Stimulated activated CD4-positive, alpha-beta T cell treated with anti-CD3 and anti-CD28 coated beads, Interleukin-12 subunit alpha, Interleukin-12 subunit beta, amount 100 ng/mL, for 4 hours (primary cell): ENCODE measurements at regions not wholly inside any gene's neighbourhood (a gene's known extent, or its start where the extent isn't known, plus 50 kb on each side); places are given as distances from the start of the nearest gene placed in this dataset.

Source experiments
- DNase-seq: peaks from one replicate; pipeline ENCODE4 v3.0.0-alpha.2; 2020

GRCh38 chr2:104568247-104568646 is 285.7 kb upstream of the POU3F3 start:
- DNase-seq, result no peak

DNA sequence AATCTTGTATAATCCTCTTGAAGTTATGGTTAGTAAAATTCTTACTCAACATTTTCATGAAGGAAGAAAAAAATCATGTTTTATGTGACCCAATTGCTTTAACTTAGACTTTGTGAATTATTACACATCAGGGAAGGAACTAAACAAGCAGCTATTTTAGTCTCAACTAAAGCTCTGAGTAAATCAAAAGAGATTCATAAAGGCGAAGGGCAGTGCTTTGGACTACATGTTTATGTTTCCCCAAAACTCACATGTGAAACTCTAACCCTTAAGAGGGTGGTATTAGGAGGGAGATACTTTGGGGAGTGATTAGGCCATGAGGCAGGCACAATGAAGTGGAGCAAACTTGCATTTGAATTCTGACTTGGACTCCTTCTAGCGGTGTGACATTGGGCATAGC is 283.7 kb upstream of the POU3F3 start:
- no peak for DNase-seq

DNA sequence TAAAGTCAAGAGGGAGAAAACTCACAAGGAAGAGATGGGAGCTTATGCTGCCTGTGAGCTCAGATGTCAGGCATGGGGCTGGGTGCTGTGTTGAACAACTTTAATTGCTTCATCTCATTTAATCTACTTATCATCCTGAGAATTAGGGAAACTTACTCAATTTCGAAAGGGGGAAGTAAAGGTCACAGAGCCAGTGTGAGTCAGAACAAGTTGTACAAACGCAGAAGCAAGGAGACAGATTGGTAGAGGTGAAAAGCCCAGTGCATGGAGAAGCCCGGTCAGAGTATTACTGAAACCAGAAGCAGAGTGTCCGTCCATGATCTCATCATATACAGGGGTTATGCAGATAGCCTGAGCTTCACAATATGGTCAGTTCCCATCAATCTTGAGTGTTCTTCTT is 281.1 kb upstream of the POU3F3 start:
- no peak for DNase-seq

GRCh38 chr2:104574367-104574766 is 279.5 kb upstream of the POU3F3 start:
- no peak for DNase-seq

- no peak for DNase-seq
Measured at GRCh38 chr2:104577143-104577542, 276.8 kb upstream of the POU3F3 start.

- DNase-seq, result no peak
Measured at GRCh38 chr2:104582471-104582870, 271.4 kb upstream of the POU3F3 start.

DNA sequence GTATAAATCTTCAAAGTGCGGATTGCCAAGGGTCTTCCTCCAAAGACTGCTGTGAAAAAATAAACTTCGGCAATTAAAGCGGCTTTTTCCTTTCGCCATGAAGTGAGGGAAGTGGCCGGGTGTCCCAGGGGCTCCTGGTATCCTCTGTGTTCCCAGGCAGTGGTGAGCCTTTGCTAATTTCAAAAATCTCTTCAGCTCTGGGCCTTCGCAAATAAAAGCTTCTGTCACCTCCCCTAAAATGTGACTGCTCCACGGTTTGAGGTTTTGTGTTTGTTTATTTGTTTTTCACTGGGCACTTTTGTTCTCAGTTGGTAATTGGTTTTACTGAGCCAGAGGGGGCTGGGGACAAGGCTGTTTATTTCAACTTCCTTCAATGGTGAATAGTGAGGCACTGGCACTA is 270.1 kb upstream of the POU3F3 start:
- no peak for DNase-seq

GRCh38 chr2:104584393-104584792 is 269.5 kb upstream of the POU3F3 start:
- DNase-seq, result no peak

DNA sequence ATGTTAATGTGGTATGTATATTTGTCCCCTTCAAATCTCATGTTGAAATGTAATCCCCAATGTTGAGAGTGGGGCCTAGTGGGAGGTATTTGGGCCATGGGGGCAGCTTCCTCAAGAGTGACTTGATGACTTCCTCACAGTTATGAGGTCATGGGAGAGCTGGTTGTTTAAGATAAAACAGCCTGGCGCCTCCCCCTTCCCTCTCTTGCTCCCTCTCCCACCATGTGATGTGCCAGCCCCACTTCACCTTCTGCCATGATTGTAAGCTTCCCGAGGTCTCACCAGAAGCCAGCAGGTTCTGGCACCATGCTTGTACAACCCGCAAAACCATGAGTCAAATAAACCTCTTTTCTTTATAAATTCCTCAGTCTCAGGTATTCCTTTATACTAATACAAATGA is 258.3 kb upstream of the POU3F3 start:
- no peak for DNase-seq

- no peak for DNase-seq
Measured at GRCh38 chr2:104597942-104598341, 256.0 kb upstream of the POU3F3 start.

DNA sequence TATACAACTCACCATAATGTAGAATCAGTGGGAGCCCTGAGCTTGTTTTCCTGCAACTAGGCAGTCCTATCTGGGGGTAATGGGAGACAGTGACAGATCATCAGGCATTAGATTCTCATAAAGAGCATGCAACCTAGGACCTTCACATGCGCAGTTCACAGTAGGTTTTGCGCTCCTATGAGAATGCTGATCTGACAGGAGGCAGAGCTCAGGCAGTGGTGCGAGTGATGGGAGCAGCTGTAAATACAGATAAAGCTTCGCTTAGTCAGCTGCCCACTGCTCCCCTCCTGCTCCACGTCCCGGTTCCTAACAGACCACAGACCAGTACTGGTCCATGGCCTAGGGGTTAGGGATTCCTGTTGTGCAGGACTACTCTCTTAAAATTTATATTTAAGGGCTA is 255.3 kb upstream of the POU3F3 start:
- no peak for DNase-seq

- no peak for DNase-seq
Measured at GRCh38 chr2:104599787-104600510, 254.0 kb upstream of the POU3F3 start.

GRCh38 chr2:104606056-104606455 is 247.9 kb upstream of the POU3F3 start:
- no peak for DNase-seq

DNA sequence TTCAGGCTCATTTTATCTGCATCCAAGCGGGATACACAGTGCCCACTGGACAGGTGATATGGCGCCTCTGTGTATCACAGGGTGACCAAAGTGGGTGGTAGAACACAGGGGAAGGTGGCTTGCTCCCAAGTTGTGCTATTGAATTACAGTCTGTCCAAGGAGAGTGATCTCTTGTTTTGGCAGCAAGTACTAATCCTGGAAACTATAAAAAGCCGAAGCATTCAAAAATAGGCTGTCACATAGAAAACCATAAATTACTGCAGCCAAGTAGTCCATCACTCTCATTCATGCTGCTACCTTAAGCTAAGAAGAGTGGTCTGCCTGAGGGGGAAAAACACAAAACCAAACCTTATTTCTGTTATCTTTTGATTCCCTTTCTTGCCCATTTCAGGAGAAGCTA is 237.1 kb upstream of the POU3F3 start:
- no peak for DNase-seq

- no peak for DNase-seq
Measured at GRCh38 chr2:104620801-104621200, 233.1 kb upstream of the POU3F3 start.

DNA sequence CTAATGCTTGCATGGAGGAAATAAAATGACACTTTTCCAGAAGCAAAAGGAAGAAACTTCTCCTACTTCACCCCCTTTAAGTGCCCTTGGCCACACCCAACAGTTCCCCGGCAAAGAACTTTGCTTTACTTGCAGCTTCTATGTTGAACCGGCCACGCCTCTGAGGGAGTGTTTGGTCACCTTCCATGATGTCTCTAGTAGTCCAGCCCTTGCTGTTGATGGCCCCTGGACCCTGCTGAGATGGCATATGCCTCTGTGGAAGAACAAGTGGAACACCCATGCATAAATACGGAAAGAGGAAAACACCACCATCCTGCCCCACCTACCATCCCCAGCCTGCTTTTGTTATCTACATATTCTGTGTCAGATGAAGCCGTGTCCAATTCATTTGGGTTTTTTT is 218.3 kb upstream of the POU3F3 start:
- DNase-seq, result no peak

- DNase-seq, result no peak
Measured at GRCh38 chr2:104638190-104638858, 215.6 kb upstream of the POU3F3 start.

DNA sequence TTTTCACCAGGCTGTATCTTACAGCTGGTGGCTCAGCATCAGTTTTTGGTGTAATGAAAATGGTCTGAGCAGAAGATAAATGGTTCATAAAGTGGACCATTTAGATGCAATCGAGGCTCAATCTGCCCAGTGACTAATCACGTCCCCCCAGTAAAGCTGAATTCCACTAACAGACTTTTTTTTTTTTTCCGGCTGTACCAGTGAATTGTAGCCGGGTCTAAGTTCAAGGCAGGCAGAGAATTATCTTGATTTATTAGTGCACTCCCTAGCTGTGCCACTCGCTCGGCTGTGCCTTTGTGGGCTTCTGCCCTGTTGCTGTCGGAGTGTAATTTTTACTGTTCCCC is 215.1 kb upstream of the POU3F3 start:
- no peak for DNase-seq

- no peak for DNase-seq
Measured at GRCh38 chr2:104641786-104642185, 212.1 kb upstream of the POU3F3 start.

DNA sequence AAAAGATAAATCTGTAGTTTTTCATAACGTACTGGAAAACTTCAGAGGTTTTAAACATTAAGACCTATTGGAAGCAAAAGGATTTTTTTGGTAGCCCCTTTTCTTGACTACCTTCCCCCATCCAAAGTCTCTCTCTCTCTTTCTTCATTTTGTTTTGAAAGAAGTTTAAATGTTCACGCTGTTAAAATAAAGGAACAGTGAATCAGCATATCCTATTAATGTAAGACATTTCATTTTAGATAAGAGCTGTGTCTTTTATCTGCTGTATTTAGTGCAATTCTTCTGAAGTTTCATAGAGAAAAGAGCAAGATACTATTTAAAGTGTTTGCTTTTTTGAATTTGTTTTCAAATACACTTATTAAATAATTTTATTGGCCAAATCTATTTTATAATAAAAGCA is 205.5 kb upstream of the POU3F3 start:
- DNase-seq, result no peak

DNA sequence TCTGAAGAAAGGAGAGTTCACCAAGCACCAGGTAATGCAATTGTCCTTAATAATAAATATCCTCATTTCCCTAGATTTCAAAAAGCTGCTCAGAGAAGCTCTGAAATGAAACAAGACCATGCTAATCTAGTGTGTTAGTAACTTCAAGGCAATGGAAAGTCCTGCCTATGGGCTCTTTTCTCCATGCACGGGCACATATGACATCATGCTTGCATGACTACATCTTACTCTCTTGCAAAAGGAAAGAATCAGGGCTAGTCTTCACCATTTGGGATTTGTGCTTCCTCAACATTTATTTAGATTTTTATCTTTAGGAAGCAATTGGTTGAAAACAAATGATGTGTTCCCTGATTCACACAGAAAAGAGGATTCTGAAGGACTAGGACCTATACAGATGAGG is 204.0 kb upstream of the POU3F3 start:
- no peak for DNase-seq

GRCh38 chr2:104650405-104650996 is 203.4 kb upstream of the POU3F3 start:
- no peak for DNase-seq

GRCh38 chr2:104654811-104655210 is 199.1 kb upstream of the POU3F3 start:
- DNase-seq, result no peak

- no peak for DNase-seq
Measured at GRCh38 chr2:104656571-104657163, 197.2 kb upstream of the POU3F3 start.
